GM18498 (cell line): ENCODE measurements at regions not wholly inside any gene's neighbourhood (a gene's known extent, or its start where the extent isn't known, plus 50 kb on each side); places are given as distances from the start of the nearest gene placed in this dataset.
"Not testable (repeated sequence)": the region's sequence is repeated elsewhere in the genome, so short reads cannot be mapped to it uniquely, and the experiment has no call there.

Source experiments
- ATAC-seq: cut with Tn5 transposase; IDR thresholded peaks from one replicate; pipeline ENCODE4 v1.9.1; 2021; ENCODE audit warnings: mild to moderate bottlenecking, moderate library complexity; ENCODE audit not compliant: unreplicated experiment

GRCh38 chr16:52386694-52387093 lies 160.2 kb downstream of the TOX3 start:
- ATAC-seq = no peak

- no peak for ATAC-seq
Measured at GRCh38 chr16:52384378-52384777, 162.6 kb downstream of the TOX3 start.

- no peak for ATAC-seq
Measured at GRCh38 chr16:52383640-52384292, 163.2 kb downstream of the TOX3 start.

GRCh38 chr16:52383119-52383518 lies 163.8 kb downstream of the TOX3 start:
- no peak for ATAC-seq

GRCh38 chr16:52379551-52379950 lies 167.4 kb downstream of the TOX3 start:
- no peak for ATAC-seq

- ATAC-seq = no peak
Measured at GRCh38 chr16:52376676-52377280, 170.2 kb downstream of the TOX3 start.

GRCh38 chr16:52372313-52372712 lies 174.6 kb downstream of the TOX3 start:
- no peak for ATAC-seq

DNA sequence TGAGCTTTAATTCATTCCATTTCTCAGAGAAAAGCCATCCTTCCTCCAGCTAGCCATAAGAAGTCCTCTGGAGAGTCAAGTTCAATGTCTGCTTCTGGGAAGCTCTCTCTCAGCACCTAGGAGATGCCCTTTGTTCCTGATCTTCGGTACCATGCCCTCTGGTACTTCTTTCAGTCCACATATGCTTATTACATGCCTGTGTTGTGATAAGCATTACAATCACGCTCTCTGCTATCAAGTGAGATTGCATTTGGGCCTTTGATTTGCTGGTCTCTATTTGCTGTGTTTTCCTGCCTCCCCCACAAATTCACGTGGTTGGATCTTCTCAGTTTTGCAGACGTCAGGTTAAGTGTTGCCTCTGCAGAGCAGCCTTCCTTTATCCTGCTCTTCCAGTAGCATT lies 178.1 kb downstream of the TOX3 start:
- no peak for ATAC-seq

- no peak for ATAC-seq
Measured at GRCh38 chr16:52367821-52368220, 179.1 kb downstream of the TOX3 start.

DNA sequence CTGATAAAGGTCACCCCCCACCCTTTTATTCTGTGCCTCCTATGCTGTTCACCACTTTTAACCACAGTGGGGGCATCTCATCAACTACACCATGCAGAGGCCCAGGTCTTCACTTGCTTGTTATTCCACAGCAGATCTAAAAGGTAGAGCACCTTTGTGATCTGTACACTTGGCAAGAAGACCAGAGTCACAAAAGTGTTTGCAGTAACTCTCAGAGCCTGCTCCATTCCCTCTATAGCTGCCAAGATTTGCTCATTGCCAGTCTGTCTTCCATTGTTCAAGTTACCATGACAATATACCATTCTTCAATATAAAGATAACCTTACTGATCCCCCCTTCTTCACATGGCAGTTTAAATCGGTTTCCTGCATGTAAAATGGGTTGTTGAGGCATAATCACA lies 180.0 kb downstream of the TOX3 start:
- ATAC-seq = no peak

DNA sequence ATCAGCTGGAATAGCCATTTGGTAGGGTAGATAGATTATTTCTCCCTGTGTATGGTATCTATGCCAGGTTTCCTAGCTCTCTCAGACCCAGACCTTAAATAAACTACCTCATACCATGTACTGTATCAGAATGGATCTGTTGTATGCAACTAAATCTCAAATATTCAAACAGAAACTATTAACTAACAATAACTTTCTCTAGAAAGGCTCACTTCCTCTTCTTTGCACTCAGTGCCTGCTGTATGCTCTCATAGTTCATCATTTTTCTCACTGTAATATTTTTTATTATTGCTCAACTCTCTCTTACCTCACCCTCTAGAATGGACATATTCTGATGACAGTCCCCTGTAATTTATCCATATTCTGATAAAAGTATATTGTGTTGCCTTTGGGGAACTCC lies 182.4 kb downstream of the TOX3 start:
- no peak for ATAC-seq

DNA sequence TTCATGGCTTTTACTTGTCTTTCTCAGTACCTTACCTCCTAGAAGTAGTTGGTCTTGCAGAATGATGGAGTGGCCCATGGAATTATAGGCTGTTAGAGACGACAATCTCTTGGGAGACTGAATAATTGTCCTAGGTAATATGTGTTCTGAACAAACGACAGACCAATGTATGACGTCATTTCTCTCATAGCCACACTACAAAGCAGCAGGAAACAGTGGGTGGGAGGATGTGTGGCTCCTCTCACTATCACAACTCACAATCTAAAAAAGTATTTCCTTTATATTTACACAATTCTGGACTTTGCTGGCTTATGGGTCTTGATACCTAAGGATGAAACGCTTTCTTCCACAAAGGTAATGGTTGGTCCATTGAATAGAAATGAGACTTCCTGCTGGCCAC lies 183.9 kb downstream of the TOX3 start:
- ATAC-seq = no peak

GRCh38 chr16:52357711-52358110 lies 189.2 kb downstream of the TOX3 start:
- no peak for ATAC-seq

DNA sequence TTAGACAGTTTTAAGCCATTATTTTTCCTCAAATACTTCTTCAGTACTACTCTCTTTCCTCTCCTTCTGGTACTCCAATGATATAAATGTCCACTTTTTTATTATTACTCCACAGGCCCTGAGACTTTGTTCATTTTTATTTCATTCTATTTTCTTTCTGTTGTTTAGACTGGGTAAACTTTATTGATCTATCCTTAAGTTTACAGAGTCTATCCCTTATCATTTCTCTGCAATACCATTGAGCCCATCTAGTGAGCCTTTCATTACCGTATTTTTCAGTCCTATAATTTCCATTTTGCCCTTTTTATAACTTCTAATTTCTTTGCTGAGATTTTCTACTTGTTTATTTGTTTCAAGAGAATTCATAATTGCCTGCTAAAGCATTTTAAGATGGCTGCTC lies 193.7 kb downstream of the TOX3 start:
- ATAC-seq = no peak

GRCh38 chr16:52351451-52351850 lies 195.5 kb downstream of the TOX3 start:
- no peak for ATAC-seq

GRCh38 chr16:52350031-52350642 lies 196.8 kb downstream of the TOX3 start:
- no peak for ATAC-seq

DNA sequence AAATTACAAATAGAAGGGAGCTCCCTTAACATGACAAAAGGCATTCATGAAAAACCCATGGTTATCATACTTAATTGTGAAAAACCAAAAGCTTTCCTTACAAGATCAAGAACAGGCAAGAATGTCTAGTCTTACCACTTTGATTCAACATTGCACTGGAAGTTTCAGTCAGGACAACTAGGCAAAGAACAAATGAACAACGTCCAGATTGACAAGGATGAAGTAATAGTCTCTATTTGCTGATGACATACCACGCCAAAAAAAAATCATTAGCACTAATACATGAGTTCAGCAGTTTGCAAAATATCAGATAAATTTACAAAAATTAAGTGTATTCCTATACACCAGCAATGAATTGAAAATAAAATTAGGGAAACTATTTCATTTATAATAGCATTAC lies 200.2 kb downstream of the TOX3 start:
- ATAC-seq = no peak

- ATAC-seq = not testable (repeated sequence)
Measured at GRCh38 chr16:52333673-52334072, 213.3 kb downstream of the TOX3 start.

GRCh38 chr16:52320930-52321439 lies 226.0 kb downstream of the TOX3 start:
- no peak for ATAC-seq

DNA sequence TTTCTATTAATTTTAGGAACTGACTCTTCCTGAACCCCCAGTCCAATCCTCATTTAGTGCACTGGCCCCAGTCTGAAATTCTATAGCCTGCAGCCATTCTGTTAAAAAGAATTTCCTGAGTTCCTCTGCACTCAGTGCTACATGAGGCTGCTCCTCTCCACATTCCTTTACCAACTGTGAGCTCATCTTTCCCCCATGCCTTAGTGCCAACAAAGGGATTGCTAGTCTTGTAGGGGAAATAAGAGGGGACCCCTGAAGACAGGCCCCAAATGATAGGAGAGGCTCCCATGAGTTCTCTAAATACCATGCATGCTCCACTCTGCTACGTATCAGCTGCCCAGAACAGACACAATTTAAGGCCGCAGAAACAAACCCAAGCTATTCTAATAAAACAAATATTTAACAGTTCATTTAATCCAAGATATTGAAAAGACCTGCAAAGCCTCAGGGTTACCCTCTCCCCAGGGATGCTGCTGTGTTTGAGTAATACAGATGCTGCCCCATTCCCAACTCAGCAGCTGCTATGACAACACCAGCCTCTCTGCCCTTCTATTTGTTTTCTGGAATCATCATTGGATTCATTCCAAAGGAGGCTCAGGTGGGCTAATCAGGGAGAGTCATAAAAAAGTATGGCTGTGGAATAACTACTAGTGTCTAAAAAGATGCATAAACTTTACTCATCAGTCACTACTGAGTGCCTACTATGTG lies 228.5 kb downstream of the TOX3 start:
- no peak for ATAC-seq

DNA sequence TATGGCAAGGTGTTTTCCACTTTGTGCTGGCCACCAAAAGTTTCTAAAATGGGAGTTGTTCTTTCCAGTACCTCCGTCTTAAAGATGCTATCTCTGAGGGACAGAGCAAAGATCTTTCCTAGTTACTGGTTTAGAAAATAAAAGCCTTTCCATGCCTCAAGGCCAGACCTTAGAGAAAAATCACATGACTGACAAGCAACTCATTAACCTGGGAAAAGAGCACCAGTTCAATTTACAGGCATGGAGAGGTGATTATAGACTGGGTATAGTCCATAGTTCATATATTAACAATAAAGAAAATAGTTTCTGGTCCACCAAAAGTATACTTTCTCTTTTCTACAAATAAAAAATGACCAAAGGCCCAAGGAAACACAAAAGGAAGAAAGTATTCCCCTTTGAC lies 230.7 kb downstream of the TOX3 start:
- no peak for ATAC-seq

DNA sequence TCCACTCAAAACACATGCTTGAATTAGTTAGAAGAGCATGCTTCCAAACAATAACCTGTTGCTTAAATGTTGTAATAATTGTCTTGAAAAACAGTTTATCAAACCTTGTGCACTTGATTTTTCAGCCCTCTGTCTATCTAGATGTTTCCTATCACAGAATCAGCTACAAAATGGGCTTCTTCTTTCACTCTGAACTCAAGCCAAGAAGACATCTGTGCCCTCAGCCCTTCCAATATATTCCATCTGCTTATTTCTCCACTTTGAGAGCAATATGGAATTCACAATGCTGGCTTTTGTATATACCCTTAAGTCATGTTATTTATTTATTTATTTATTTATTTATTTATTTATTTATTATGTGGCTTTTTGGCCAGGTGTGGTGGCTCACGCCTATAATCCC lies 234.2 kb downstream of the TOX3 start:
- no peak for ATAC-seq
